PC-9 (cell line): ENCODE measurements at regions not wholly inside any gene's neighbourhood (a gene's known extent, or its start where the extent isn't known, plus 50 kb on each side); places are given as distances from the start of the nearest gene placed in this dataset.
"Not testable (repeated sequence)": the region's sequence is repeated elsewhere in the genome, so short reads cannot be mapped to it uniquely, and the experiment has no call there.

Experiments
- BruUV-seq: library from RNA; stranded (reverse); fragments of 400-500 nt; replicated peaks from 2 replicates; lab custom pipeline; 2021; lab: Mats Ljungman, UMichigan
- CTCF ChIA-PET: fragments of 300-600 bp; sonication (Branson Sonifier 250); formaldehyde crosslinking; loops from one replicate; lab custom pipeline; 2022; ENCODE audit warnings: antibody characterized with exemption; lab: Charles Lee
- POLR2A ChIA-PET: fragments of 300-600 bp; sonication (Branson Sonifier 250); formaldehyde crosslinking; loops from one replicate; lab custom pipeline; 2022; ENCODE audit warnings: antibody characterized with exemption; ENCODE audit not compliant: unreplicated experiment; lab: Charles Lee
- DNase-seq, 2 experiments: peaks; one replicate each; pipeline versions ENCODE4 v3.0.0 to v3.0.0-alpha.2; 2015 to 2022; ENCODE audit warnings: mixed read lengths in 1 of 2
- H2AFZ ChIP-seq: fragments of 200-600 bp; sonication (generic); 2 replicates; pipeline ENCODE4 v1.8.1; 2017; ENCODE audit warnings: antibody characterized with exemption
- H3F3A ChIP-seq: fragments of 200-600 bp; sonication (generic); 2 replicates; pipeline ENCODE4 v1.8.1; 2017; ENCODE audit warnings: antibody characterized with exemption, mild to moderate bottlenecking, low read depth; ENCODE audit not compliant: insufficient read depth
- H3K27ac ChIP-seq: fragments of 200-600 bp; sonication (generic); 2 replicates; pipeline ENCODE4 v1.6.1; 2016; ENCODE audit warnings: mixed run types
- H3K27me3 ChIP-seq: fragments of 200-600 bp; sonication (generic); 2 replicates; pipeline ENCODE4 v1.6.1; 2016; ENCODE audit warnings: low read depth, mixed run types; ENCODE audit not compliant: insufficient read depth
- H3K36me3 ChIP-seq: fragments of 200-600 bp; sonication (generic); 2 replicates; pipeline ENCODE4 v1.6.1; 2016; ENCODE audit warnings: low read depth, mixed run types
- H3K4me1 ChIP-seq: fragments of 200-600 bp; sonication (generic); replicated peaks from 2 replicates; pipeline ENCODE4 v1.6.1; 2016; ENCODE audit warnings: mixed run types; ENCODE audit not compliant: insufficient read depth
- H3K4me2 ChIP-seq: fragments of 200-600 bp; sonication (generic); 2 replicates; pipeline ENCODE4 v1.6.1; 2017; ENCODE audit warnings: mixed run types
- H3K4me3 ChIP-seq: fragments of 200-600 bp; sonication (generic); 2 replicates; pipeline ENCODE4 v1.6.1; 2016; ENCODE audit warnings: mixed run types
- H3K79me2 ChIP-seq: fragments of 200-600 bp; sonication (generic); 2 replicates; pipeline ENCODE4 v1.6.1; 2017; ENCODE audit warnings: low read depth, mixed run types
- H3K9me2 ChIP-seq: fragments of 200-600 bp; sonication (generic); 2 replicates; pipeline ENCODE4 v1.8.1; 2017; ENCODE audit warnings: mild to moderate bottlenecking; ENCODE audit not compliant: insufficient read depth
- H3K9me3 ChIP-seq: fragments of 200-600 bp; sonication (generic); 2 replicates; pipeline ENCODE4 v1.8.1; 2016; ENCODE audit warnings: low read depth; ENCODE audit not compliant: insufficient read depth
- H4K20me1 ChIP-seq: fragments of 200-600 bp; sonication (generic); 2 replicates; pipeline ENCODE4 v1.8.1; 2017; ENCODE audit not compliant: insufficient read depth
- CTCF ChIP-seq: fragments of 200-600 bp; sonication (generic); conservative IDR thresholded peaks from 2 replicates; pipeline ENCODE4 v1.6.1; 2017; ENCODE audit warnings: mixed run types, antibody characterized with exemption, mild to moderate bottlenecking, moderate library complexity
- EZH2 ChIP-seq: fragments of 200-600 bp; sonication (generic); IDR thresholded peaks from 2 replicates; pipeline ENCODE4 v1.8.0; 2017; ENCODE audit warnings: antibody characterized with exemption, low read depth
- intact Hi-C: fragments of 100-400 bp; cut with micrococcal nuclease; formaldehyde crosslinking; loops from one replicate; pipeline ENCODE4 v1.10.0; 2022; ENCODE audit not compliant: unreplicated experiment

GRCh38 chr18:38170845-38171244 is 605.2 kb upstream of the CELF4 start:
- Histone ChIP-seq H3K4me3 (no peak overlapping the region), H3K27me3 (no peaks in the 10 kb centered on the region), H4K20me1 (no peaks in the 10 kb centered on the region), H3K36me3 (no peaks in the 10 kb centered on the region), H2AFZ (no peak overlapping the region), H3K27ac (no peak overlapping the region), H3K79me2 (no peaks in the 10 kb centered on the region), H3K4me1 (no peaks in the 10 kb centered on the region), H3K9me3 (no peaks in the 10 kb centered on the region), H3K9me2 (no peaks in the 10 kb centered on the region), H3K4me2 (no peak overlapping the region), H3F3A (no peaks in the 10 kb centered on the region)
- intact Hi-C loops, result no loop called here
- BruUV-seq, result no TSS peak
- POLR2A ChIA-PET, result no interaction called here
- DNase-seq, result no peak
- CTCF ChIA-PET, result no interaction called here
- TF ChIP-seq EZH2, result no peak
- TF ChIP-seq CTCF, result no peak

- DNase-seq, result no peak
- Histone ChIP-seq H3K27me3 (no peaks in the 10 kb centered on the region), H3K27ac (no peak overlapping the region), H3K9me2 (no peaks in the 10 kb centered on the region), H3K9me3 (no peaks in the 10 kb centered on the region), H3K79me2 (no peaks in the 10 kb centered on the region), H3K4me1 (no peaks in the 10 kb centered on the region), H2AFZ (no peak overlapping the region), H3K36me3 (no peaks in the 10 kb centered on the region), H3K4me3 (no peak overlapping the region), H3F3A (no peaks in the 10 kb centered on the region), H3K4me2 (no peak overlapping the region), H4K20me1 (no peaks in the 10 kb centered on the region)
- ChIA-PET POLR2A (no interaction called here), CTCF (no interaction called here)
- intact Hi-C loops, result no loop called here
- TF ChIP-seq CTCF (no peak), EZH2 (no peak)
- no TSS peak for BruUV-seq
These were observed 602.0 kb upstream of the CELF4 start for GRCh38 chr18:38167623-38168022.

DNA sequence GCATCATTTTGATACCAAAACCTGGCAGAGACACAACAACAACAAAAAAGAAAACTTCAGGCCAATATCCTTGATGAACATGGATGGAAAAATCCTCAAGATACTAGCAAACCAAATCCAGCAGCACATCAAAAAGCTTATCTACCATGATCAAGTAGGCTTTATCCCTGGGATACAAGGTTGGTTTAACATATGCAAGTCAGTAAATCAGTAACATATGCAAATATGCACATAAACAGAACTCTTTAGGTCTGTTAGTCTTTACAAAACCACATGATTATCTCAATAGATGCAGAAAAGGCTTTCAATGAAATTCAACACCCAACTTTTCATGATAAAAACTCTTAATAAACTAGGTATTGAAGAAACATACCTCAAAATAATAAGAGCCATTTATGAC is 587.5 kb upstream of the CELF4 start:
- H3K4me2 ChIP-seq, H3K4me3 ChIP-seq, H3K4me1 ChIP-seq, H3K9me3 ChIP-seq, H4K20me1 ChIP-seq, H3K27me3 ChIP-seq, H3F3A ChIP-seq, DNase-seq, POLR2A ChIA-PET, H3K36me3 ChIP-seq, H3K79me2 ChIP-seq, H2AFZ ChIP-seq, H3K27ac ChIP-seq, intact Hi-C loops, CTCF ChIA-PET, BruUV-seq, H3K9me2 ChIP-seq: not testable (repeated sequence)

DNA sequence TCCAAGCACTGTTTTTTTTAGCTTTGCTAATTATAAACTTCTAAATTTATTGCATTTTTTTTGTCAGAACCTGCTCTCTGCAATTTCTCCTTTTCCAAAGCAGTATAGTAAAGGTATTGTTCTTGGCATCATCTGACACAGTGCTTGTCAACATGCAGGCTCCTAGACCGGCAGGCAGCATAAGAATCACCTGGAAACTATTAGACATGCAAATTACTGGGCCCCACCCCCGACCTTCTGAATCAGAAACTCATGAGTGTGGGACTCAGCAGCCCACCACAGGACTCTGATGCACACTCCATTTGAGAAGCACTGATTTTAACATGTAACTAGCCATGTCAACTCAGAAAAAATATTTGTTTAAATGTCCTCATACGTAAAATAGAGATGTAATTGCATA is 551.1 kb upstream of the CELF4 start:
- Histone ChIP-seq H4K20me1 (no peaks in the 10 kb centered on the region), H3K9me3 (no peaks in the 10 kb centered on the region), H3K27me3 (no peaks in the 10 kb centered on the region), H3F3A (no peaks in the 10 kb centered on the region), H2AFZ (no peak overlapping the region), H3K36me3 (no peaks in the 10 kb centered on the region), H3K4me1 (no peaks in the 10 kb centered on the region), H3K79me2 (no peaks in the 10 kb centered on the region), H3K4me2 (no peak overlapping the region), H3K4me3 (no peak overlapping the region), H3K9me2 (no peaks in the 10 kb centered on the region), H3K27ac (no peak overlapping the region)
- intact Hi-C loops, result no loop called here
- POLR2A ChIA-PET, result no interaction called here
- CTCF ChIA-PET, result no interaction called here
- BruUV-seq, result no TSS peak
- no peak for TF ChIP-seq CTCF
- TF ChIP-seq EZH2, result no peak
- no peak for DNase-seq
